ENCODE measurements at regions not wholly inside any gene's neighbourhood (a gene's known extent, or its start where the extent isn't known, plus 50 kb on each side); places are given as distances from the start of the nearest gene placed in this dataset.

GRCh38 chr3:68032209-68032608 lies 377.8 kb upstream of the SUCLG2 start:
- H3K9ac ChIP-seq (ENCODE audit: insufficient read depth, low read length) = no peak overlapping the region
- no peak overlapping the region for H3K27ac ChIP-seq (ENCODE audit: insufficient read depth, low read length)
- H3K4me3 ChIP-seq (replicated peaks in 1 of 4; ENCODE audit: control extremely low read depth in 1 of 4, insufficient read depth in 1 of 4, low read depth in 3 of 4, low read length in 4 of 4) = no peak overlapping the region
- H3K9me3 ChIP-seq (ENCODE audit: control insufficient read depth, insufficient read depth, low read depth, low read length) = no peaks in the 10 kb centered on the region
- no peaks in the 10 kb centered on the region for H3K4me1 ChIP-seq (ENCODE audit: control insufficient read depth, extremely low read depth, insufficient read depth, low read length)
- TF ChIP-seq CTCF (conservative IDR thresholded peaks at IDR 0.05 in 1 of 2, IDR thresholded peaks at IDR 0.05 in 1 of 2; ENCODE audit: low read depth in 1 of 2, low read length in 2 of 2) (no peak), EZH2 (IDR thresholded peaks at IDR 0.05; ENCODE audit: low read length, missing control alignments) (no peak)
- H2AFZ ChIP-seq (ENCODE audit: low read length) = no peak overlapping the region
- H3K36me3 ChIP-seq (ENCODE audit: control insufficient read depth, insufficient read depth, low read length) = no peaks in the 10 kb centered on the region
- no peak overlapping the region for H3K4me2 ChIP-seq (ENCODE audit: extremely low read depth, insufficient read depth, low read length)
- no peaks in the 10 kb centered on the region for H4K20me1 ChIP-seq (ENCODE audit: control insufficient read depth, extremely low read depth, insufficient read depth, low read length)
- DNase-seq (ENCODE audit: low read depth in 2 of 2) = no peak
- H3K79me2 ChIP-seq (ENCODE audit: control insufficient read depth, insufficient read depth, low read length) = no peaks in the 10 kb centered on the region
- no peaks in the 10 kb centered on the region for H3K27me3 ChIP-seq (ENCODE audit: control insufficient read depth, insufficient read depth, low read length)

GRCh38 chr3:68025189-68025588 lies 370.8 kb upstream of the SUCLG2 start:
- no peaks in the 10 kb centered on the region for H3K9me3 ChIP-seq (ENCODE audit: control insufficient read depth, insufficient read depth, low read depth, low read length)
- no peak overlapping the region for H3K27ac ChIP-seq (ENCODE audit: insufficient read depth, low read length)
- H3K4me1 ChIP-seq (ENCODE audit: control insufficient read depth, extremely low read depth, insufficient read depth, low read length) = no peaks in the 10 kb centered on the region

GRCh38 chr3:68019876-68020275 lies 365.5 kb upstream of the SUCLG2 start:
- no peak for TF ChIP-seq EZH2 (IDR thresholded peaks at IDR 0.05; ENCODE audit: low read length, missing control alignments)
- TF ChIP-seq CTCF (conservative IDR thresholded peaks at IDR 0.05 in 1 of 2, IDR thresholded peaks at IDR 0.05 in 1 of 2; ENCODE audit: low read depth in 1 of 2, low read length in 2 of 2) = no peak
- H3K36me3 ChIP-seq (ENCODE audit: control insufficient read depth, insufficient read depth, low read length) = no peaks in the 10 kb centered on the region
- no peak for DNase-seq (ENCODE audit: low read depth in 2 of 2)

More at GRCh38 chr3:68025189-68025588, 370.8 kb upstream of the SUCLG2 start:
- Histone ChIP-seq H4K20me1 (ENCODE audit: control insufficient read depth, extremely low read depth, insufficient read depth, low read length) (no peaks in the 10 kb centered on the region), H3K27me3 (ENCODE audit: control insufficient read depth, insufficient read depth, low read length) (no peaks in the 10 kb centered on the region), H2AFZ (ENCODE audit: low read length) (no peak overlapping the region), H3K4me3 (replicated peaks in 1 of 4; ENCODE audit: control extremely low read depth in 1 of 4, insufficient read depth in 1 of 4, low read depth in 3 of 4, low read length in 4 of 4) (no peak overlapping the region), H3K79me2 (ENCODE audit: control insufficient read depth, insufficient read depth, low read length) (no peaks in the 10 kb centered on the region), H3K9ac (ENCODE audit: insufficient read depth, low read length) (no peak overlapping the region), H3K36me3 (ENCODE audit: control insufficient read depth, insufficient read depth, low read length) (no peaks in the 10 kb centered on the region), H3K4me2 (ENCODE audit: extremely low read depth, insufficient read depth, low read length) (no peak overlapping the region)
- TF ChIP-seq EZH2 (IDR thresholded peaks at IDR 0.05; ENCODE audit: low read length, missing control alignments) = no peak
- TF ChIP-seq CTCF (conservative IDR thresholded peaks at IDR 0.05 in 1 of 2, IDR thresholded peaks at IDR 0.05 in 1 of 2; ENCODE audit: low read depth in 1 of 2, low read length in 2 of 2) = no peak
- DNase-seq (ENCODE audit: low read depth in 2 of 2) = no peak

More at GRCh38 chr3:68019876-68020275, 365.5 kb upstream of the SUCLG2 start:
- no peaks in the 10 kb centered on the region for H3K79me2 ChIP-seq (ENCODE audit: control insufficient read depth, insufficient read depth, low read length)
- H3K9me3 ChIP-seq (ENCODE audit: control insufficient read depth, insufficient read depth, low read depth, low read length) = no peaks in the 10 kb centered on the region
- no peaks in the 10 kb centered on the region for H3K27me3 ChIP-seq (ENCODE audit: control insufficient read depth, insufficient read depth, low read length)
- no peak overlapping the region for H3K9ac ChIP-seq (ENCODE audit: insufficient read depth, low read length)
- no peak overlapping the region for H3K4me3 ChIP-seq (replicated peaks in 1 of 4; ENCODE audit: control extremely low read depth in 1 of 4, insufficient read depth in 1 of 4, low read depth in 3 of 4, low read length in 4 of 4)
- H2AFZ ChIP-seq (ENCODE audit: low read length) = no peak overlapping the region
- H3K4me1 ChIP-seq (ENCODE audit: control insufficient read depth, extremely low read depth, insufficient read depth, low read length) = no peaks in the 10 kb centered on the region
- no peaks in the 10 kb centered on the region for H4K20me1 ChIP-seq (ENCODE audit: control insufficient read depth, extremely low read depth, insufficient read depth, low read length)
- no peak overlapping the region for H3K4me2 ChIP-seq (ENCODE audit: extremely low read depth, insufficient read depth, low read length)
- no peak overlapping the region for H3K27ac ChIP-seq (ENCODE audit: insufficient read depth, low read length)
